ENCODE measurements at regions not wholly inside any gene's neighbourhood (a gene's known extent, or its start where the extent isn't known, plus 50 kb on each side); places are given as distances from the start of the nearest gene placed in this dataset.

DNA sequence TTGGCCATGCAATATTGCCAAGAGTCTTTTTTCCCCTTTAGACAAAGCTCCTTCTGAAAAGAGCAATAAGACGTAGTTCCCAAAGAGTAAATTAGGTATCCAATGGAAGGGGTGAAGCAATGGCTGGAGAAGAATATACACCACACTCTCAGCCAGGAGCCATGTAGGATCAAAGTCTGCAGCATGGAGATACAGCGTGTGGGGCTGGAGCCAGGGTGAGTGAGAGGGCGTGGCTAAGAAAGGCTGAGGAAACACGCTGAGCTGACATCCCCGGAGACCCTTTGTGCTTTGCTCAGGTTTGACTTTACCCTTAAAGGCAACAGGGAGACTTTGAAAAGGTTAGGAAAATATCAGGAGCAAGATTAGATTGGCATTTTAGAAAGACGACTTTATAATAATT lies 87.1 kb upstream of the ELL2 start:
- intact Hi-C loops (cut with DNase I), result no loop called here
- Histone ChIP-seq H3K4me3 (no peak overlapping the region), H3K36me3 (no peaks in the 10 kb centered on the region), H3K27me3 (no peaks in the 10 kb centered on the region), H3K27ac (no peak overlapping the region), H3K4me1 (no peaks in the 10 kb centered on the region), H3K9me3 (no peaks in the 10 kb centered on the region)
- TF ChIP-seq POLR2A (IDR thresholded peaks at IDR 0.05) (no peak), EP300 (IDR thresholded peaks at IDR 0.05) (no peak), POLR2AphosphoS5 (IDR thresholded peaks at IDR 0.05) (no peak)
- TF ChIP-seq, protein P1, sequence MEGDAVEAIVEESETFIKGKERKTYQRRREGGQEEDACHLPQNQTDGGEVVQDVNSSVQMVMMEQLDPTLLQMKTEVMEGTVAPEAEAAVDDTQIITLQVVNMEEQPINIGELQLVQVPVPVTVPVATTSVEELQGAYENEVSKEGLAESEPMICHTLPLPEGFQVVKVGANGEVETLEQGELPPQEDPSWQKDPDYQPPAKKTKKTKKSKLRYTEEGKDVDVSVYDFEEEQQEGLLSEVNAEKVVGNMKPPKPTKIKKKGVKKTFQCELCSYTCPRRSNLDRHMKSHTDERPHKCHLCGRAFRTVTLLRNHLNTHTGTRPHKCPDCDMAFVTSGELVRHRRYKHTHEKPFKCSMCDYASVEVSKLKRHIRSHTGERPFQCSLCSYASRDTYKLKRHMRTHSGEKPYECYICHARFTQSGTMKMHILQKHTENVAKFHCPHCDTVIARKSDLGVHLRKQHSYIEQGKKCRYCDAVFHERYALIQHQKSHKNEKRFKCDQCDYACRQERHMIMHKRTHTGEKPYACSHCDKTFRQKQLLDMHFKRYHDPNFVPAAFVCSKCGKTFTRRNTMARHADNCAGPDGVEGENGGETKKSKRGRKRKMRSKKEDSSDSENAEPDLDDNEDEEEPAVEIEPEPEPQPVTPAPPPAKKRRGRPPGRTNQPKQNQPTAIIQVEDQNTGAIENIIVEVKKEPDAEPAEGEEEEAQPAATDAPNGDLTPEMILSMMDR (IDR thresholded peaks at IDR 0.05), result no peak
- no peak for DNase-seq
- WGBS, 2 donors, result 29 to 67% methylated on average over 6 of the region's 6 CpGs

DNA sequence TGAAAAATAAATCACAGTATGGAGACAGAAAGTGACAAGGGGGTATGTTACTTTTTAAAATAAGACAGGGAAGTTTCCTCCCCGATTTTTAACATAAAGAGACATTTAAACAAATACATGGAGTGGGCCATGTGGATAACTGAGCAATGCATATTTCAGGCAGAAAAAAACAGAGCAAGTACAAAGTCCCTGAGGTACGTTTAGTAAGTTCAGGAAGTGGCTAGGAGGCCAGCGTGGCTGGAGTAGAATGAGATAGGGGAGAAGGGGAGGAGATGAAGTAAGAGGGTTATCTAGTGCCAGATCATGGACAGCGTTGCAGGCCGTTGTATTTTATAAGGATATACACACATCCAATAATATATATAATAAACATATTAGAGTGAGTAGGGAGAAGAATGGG lies 84.2 kb upstream of the ELL2 start:
- Histone ChIP-seq H3K27ac (no peak overlapping the region), H3K9me3 (no peaks in the 10 kb centered on the region), H3K36me3 (no peaks in the 10 kb centered on the region), H3K4me1 (no peaks in the 10 kb centered on the region), H3K27me3 (no peaks in the 10 kb centered on the region), H3K4me3 (no peak overlapping the region)
- no peak for TF ChIP-seq POLR2A (IDR thresholded peaks at IDR 0.05)
- TF ChIP-seq, protein P1 (IDR thresholded peaks at IDR 0.05), result no peak
- no peak for TF ChIP-seq EP300 (IDR thresholded peaks at IDR 0.05)
- no peak for TF ChIP-seq POLR2AphosphoS5 (IDR thresholded peaks at IDR 0.05)
- intact Hi-C loops (cut with DNase I), result no loop called here
- WGBS, 2 donors, result 79 to 83% methylated on average over 5 of the region's 5 CpGs
- DNase-seq, result no peak

DNA sequence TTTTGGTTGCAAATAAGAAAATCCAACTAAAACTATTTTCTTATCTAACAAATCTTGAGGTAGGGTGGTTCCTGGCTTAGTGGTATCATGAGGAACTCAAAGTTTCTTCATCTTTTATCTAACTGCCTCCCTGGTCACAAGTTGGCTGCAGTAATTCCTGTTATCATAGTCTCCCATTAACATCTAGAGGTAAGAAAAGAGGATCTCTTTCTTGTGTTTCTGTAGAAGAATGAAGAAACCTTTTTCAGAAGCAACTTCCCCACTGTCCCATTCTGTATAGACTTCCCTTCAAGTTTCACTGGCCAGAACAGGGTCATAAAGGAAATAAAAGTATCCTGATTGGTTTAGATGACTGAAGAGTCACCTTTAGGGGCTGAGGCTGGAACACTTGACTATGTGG lies 81.8 kb upstream of the ELL2 start:
- no peak for DNase-seq
- H3K4me1 ChIP-seq, result no peaks in the 10 kb centered on the region
- H3K27ac ChIP-seq, result no peak overlapping the region
- no peaks in the 10 kb centered on the region for H3K9me3 ChIP-seq
- no peaks in the 10 kb centered on the region for H3K36me3 ChIP-seq
- H3K27me3 ChIP-seq, result no peaks in the 10 kb centered on the region
- no peak overlapping the region for H3K4me3 ChIP-seq
- TF ChIP-seq EP300 (IDR thresholded peaks at IDR 0.05), result no peak
- no peak for TF ChIP-seq POLR2A (IDR thresholded peaks at IDR 0.05)
- no peak for TF ChIP-seq POLR2AphosphoS5 (IDR thresholded peaks at IDR 0.05)
- TF ChIP-seq, protein P1 (IDR thresholded peaks at IDR 0.05), result no peak
- intact Hi-C loops (cut with DNase I), result no loop called here

DNA sequence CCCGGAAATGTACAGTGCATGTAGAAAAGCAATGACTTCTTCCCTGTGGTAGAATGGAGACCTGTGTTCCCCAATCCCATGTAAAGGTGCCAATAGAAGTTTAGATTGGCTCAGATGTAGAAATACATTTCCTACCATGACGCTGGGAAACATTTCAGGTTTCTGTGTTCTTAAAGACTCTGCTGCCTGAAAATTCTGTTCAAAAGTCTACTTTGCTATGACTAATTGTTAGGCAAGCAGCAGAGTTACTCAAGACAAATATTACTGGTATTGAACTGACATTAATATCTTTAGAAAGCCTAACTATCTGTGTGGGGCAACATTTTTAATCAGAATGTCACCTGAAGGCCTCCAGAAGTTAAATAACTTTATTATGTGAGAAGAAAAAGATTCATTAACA lies 75.5 kb upstream of the ELL2 start:
- no peaks in the 10 kb centered on the region for H3K9me3 ChIP-seq
- WGBS, 2 donors, result 92 to 95% methylated on average over 2 of the region's 2 CpGs
- no peaks in the 10 kb centered on the region for H3K4me1 ChIP-seq
- no peak overlapping the region for H3K4me3 ChIP-seq
- no peaks in the 10 kb centered on the region for H3K36me3 ChIP-seq
- TF ChIP-seq EP300 (IDR thresholded peaks at IDR 0.05), result no peak
- TF ChIP-seq POLR2A (IDR thresholded peaks at IDR 0.05), result no peak
- TF ChIP-seq, protein P1 (IDR thresholded peaks at IDR 0.05), result no peak
- TF ChIP-seq POLR2AphosphoS5 (IDR thresholded peaks at IDR 0.05), result no peak
- no peaks in the 10 kb centered on the region for H3K27me3 ChIP-seq
- no peak for DNase-seq
- intact Hi-C loops (cut with DNase I), result no loop called here
- no peak overlapping the region for H3K27ac ChIP-seq

DNA sequence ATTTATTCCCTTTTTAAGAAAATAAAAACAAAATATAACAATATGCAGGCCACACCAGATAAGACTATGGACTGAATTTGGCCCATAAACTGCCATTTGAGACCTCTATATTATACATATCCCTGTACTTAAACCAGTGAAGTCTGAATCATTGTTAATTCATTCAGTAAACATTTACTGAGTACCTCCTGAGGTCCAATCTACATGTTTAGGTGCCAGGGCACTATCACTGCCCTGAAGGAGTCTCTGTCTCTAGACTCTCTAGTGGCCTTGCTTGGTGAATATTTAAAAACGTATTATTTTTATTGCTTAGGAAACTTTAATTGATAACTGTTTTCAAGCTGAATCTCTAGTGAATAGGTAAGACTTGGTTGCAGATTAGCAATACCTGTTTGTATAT lies 74.7 kb upstream of the ELL2 start:
- Histone ChIP-seq H3K9me3 (no peaks in the 10 kb centered on the region), H3K4me1 (no peaks in the 10 kb centered on the region), H3K27ac (no peak overlapping the region), H3K4me3 (no peak overlapping the region), H3K36me3 (no peaks in the 10 kb centered on the region), H3K27me3 (no peaks in the 10 kb centered on the region)
- 88% methylated on average over 1 of the region's 1 CpG for WGBS, 2 donors
- DNase-seq, result no peak
- intact Hi-C loops (cut with DNase I), result no loop called here
- no peak for TF ChIP-seq POLR2A (IDR thresholded peaks at IDR 0.05)
- TF ChIP-seq POLR2AphosphoS5 (IDR thresholded peaks at IDR 0.05), result no peak
- no peak for TF ChIP-seq EP300 (IDR thresholded peaks at IDR 0.05)
- TF ChIP-seq, protein P1 (IDR thresholded peaks at IDR 0.05), result no peak

Data from sigmoid colon (tissue), 6 donors.